Neural progenitor cell (in vitro differentiated cells): ENCODE measurements at regions not wholly inside any gene's neighbourhood (a gene's known extent, or its start where the extent isn't known, plus 50 kb on each side); places are given as distances from the start of the nearest gene placed in this dataset.

Source experiments
- EZH2 ChIP-seq: fragments of 200-600 bp; sonication (generic); IDR thresholded peaks from 2 replicates; pipeline ENCODE4 v1.6.1; 2017; ENCODE audit warnings: antibody characterized with exemption, mild to moderate bottlenecking, moderate library complexity
- EZH2phosphoT487 ChIP-seq: fragments of 200-600 bp; sonication (generic); IDR thresholded peaks from 2 replicates; pipeline ENCODE4 v1.6.1; 2017; ENCODE audit warnings: antibody characterized with exemption
- TF ChIP-seq, protein P1 (sequence below): fragments of 200-600 bp; sonication (generic); IDR thresholded peaks from 2 replicates; pipeline ENCODE4 v1.5.1; 2017; ENCODE audit warnings: antibody characterized with exemption, mild to moderate bottlenecking

DNA sequence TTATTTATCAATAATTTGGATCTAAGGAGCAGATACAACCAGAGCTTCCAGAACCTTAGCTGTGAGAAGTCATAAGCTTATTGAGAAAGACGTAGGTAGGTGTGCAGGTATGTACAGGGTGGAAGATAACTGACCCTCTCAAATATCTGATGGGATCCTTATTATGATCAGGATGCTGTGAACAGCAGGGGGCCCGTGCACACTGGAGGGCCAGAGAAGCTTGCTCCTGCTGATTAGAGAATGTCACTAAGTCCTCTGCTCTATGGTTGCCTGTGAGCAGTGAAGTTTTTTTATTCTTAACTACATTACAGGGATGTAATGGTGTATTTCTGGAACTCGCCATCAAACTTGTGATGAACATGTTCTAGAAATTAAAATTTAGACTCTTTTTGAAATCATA, 108.9 kb upstream of the POU5F2 start:
- TF ChIP-seq EZH2phosphoT487 (no peak), EZH2 (no peak)
- TF ChIP-seq, protein P1, sequence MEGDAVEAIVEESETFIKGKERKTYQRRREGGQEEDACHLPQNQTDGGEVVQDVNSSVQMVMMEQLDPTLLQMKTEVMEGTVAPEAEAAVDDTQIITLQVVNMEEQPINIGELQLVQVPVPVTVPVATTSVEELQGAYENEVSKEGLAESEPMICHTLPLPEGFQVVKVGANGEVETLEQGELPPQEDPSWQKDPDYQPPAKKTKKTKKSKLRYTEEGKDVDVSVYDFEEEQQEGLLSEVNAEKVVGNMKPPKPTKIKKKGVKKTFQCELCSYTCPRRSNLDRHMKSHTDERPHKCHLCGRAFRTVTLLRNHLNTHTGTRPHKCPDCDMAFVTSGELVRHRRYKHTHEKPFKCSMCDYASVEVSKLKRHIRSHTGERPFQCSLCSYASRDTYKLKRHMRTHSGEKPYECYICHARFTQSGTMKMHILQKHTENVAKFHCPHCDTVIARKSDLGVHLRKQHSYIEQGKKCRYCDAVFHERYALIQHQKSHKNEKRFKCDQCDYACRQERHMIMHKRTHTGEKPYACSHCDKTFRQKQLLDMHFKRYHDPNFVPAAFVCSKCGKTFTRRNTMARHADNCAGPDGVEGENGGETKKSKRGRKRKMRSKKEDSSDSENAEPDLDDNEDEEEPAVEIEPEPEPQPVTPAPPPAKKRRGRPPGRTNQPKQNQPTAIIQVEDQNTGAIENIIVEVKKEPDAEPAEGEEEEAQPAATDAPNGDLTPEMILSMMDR, result no peak
